Prostate gland (tissue), 2 donors: ENCODE measurements at regions not wholly inside any gene's neighbourhood (a gene's known extent, or its start where the extent isn't known, plus 50 kb on each side); places are given as distances from the start of the nearest gene placed in this dataset.

Source experiments
- POLR2A ChIP-seq: fragments of 450-650 bp; IDR thresholded peaks from one replicate; pipeline ENCODE4 v1.6.1; 2016; ENCODE audit warnings: antibody characterized with exemption, mild to moderate bottlenecking
- TF ChIP-seq, protein P1 (sequence below), 4 experiments: fragments of 200-600 bp in 2 of 4; fragments of 450-650 bp in 2 of 4; sonication (generic) in 2 of 4; IDR thresholded peaks; 1 replicate in 3 of 4; 2 replicates in 1 of 4; pipeline ENCODE4 v1.5.1; 2016 to 2019; ENCODE audit warnings: antibody characterized with exemption in 4 of 4, mild to moderate bottlenecking in 2 of 4, moderate library complexity in 2 of 4

DNA sequence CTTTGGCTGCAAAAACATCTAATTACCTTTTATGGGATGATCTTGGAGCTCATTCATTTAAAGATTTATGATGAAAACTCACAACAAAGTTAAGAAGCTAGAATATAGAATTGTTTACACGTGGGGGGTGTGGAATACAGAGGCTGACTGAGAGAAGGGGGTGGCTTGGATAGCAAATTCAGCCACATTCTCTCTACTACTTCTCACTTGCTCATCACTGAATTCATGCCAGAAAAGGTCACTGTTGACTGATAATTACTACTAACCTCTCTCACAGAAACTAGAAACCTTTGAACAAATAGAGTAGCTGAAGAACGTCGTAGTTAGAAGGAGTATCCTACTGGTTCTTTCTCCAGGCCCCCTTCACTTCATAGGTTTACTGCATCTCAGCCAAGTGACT is 808.2 kb downstream of the BRINP1 start:
- TF ChIP-seq, protein P1, sequence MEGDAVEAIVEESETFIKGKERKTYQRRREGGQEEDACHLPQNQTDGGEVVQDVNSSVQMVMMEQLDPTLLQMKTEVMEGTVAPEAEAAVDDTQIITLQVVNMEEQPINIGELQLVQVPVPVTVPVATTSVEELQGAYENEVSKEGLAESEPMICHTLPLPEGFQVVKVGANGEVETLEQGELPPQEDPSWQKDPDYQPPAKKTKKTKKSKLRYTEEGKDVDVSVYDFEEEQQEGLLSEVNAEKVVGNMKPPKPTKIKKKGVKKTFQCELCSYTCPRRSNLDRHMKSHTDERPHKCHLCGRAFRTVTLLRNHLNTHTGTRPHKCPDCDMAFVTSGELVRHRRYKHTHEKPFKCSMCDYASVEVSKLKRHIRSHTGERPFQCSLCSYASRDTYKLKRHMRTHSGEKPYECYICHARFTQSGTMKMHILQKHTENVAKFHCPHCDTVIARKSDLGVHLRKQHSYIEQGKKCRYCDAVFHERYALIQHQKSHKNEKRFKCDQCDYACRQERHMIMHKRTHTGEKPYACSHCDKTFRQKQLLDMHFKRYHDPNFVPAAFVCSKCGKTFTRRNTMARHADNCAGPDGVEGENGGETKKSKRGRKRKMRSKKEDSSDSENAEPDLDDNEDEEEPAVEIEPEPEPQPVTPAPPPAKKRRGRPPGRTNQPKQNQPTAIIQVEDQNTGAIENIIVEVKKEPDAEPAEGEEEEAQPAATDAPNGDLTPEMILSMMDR (IDR thresholded peaks at IDR 0.05): no peak
- TF ChIP-seq POLR2A: no peak
